ENCODE measurements at regions not wholly inside any gene's neighbourhood (a gene's known extent, or its start where the extent isn't known, plus 50 kb on each side); places are given as distances from the start of the nearest gene placed in this dataset.

- H3K4me2 ChIP-seq (ENCODE audit: low read length): no peak overlapping the region
- no peaks in the 10 kb centered on the region for H4K20me1 ChIP-seq (ENCODE audit: control insufficient read depth, insufficient read depth, low read depth, low read length)
- H3K27me3 ChIP-seq (ENCODE audit: control insufficient read depth, low read length): peaks cover 7% of the 10 kb centered on the region; the same call in 1 of the 2 replicates
- no peaks in the 10 kb centered on the region for H3K36me3 ChIP-seq (ENCODE audit: control insufficient read depth, low read length)
- no peaks in the 10 kb centered on the region for H3K79me2 ChIP-seq (ENCODE audit: control insufficient read depth, low read length)
- TF ChIP-seq EZH2phosphoT487 (IDR thresholded peaks at IDR 0.05; ENCODE audit: borderline replicate concordance, low read length): no peak
- no peak for TF ChIP-seq CTCF (IDR thresholded peaks at IDR 0.05; ENCODE audit: low read depth, low read length, poor library complexity, severe bottlenecking)
- no peak overlapping the region for H3K4me3 ChIP-seq (ENCODE audit: low read length)
- H3F3A ChIP-seq (ENCODE audit: control insufficient read depth, insufficient read depth): no peaks in the 10 kb centered on the region
- H3K27ac ChIP-seq (ENCODE audit: low read depth, low read length): no peak overlapping the region
- no peaks in the 10 kb centered on the region for H3K9me3 ChIP-seq (ENCODE audit: control insufficient read depth, insufficient read depth, low read length)
- no peaks in the 10 kb centered on the region for H3K4me1 ChIP-seq (ENCODE audit: control insufficient read depth, low read length)
- H3K9me2 ChIP-seq (replicated peaks; ENCODE audit: control insufficient read depth, low read length): no peaks in the 10 kb centered on the region
Observed at GRCh38 chr1:4562321-4562720, 92.1 kb upstream of the AJAP1 start.

- H3K27me3 ChIP-seq (ENCODE audit: control insufficient read depth, low read length): peaks cover 7% of the 10 kb centered on the region; the same call in 1 of the 2 replicates
- TF ChIP-seq CTCF (IDR thresholded peaks at IDR 0.05; ENCODE audit: low read depth, low read length, poor library complexity, severe bottlenecking): no peak
- no peak for TF ChIP-seq EZH2phosphoT487 (IDR thresholded peaks at IDR 0.05; ENCODE audit: borderline replicate concordance, low read length)
- no peak overlapping the region for H3K4me3 ChIP-seq (ENCODE audit: low read length)
- no peaks in the 10 kb centered on the region for H3K4me1 ChIP-seq (ENCODE audit: control insufficient read depth, low read length)
- H3K9me3 ChIP-seq (ENCODE audit: control insufficient read depth, insufficient read depth, low read length): no peaks in the 10 kb centered on the region
- no peaks in the 10 kb centered on the region for H3F3A ChIP-seq (ENCODE audit: control insufficient read depth, insufficient read depth)
- H3K79me2 ChIP-seq (ENCODE audit: control insufficient read depth, low read length): no peaks in the 10 kb centered on the region
- no peaks in the 10 kb centered on the region for H3K9me2 ChIP-seq (replicated peaks; ENCODE audit: control insufficient read depth, low read length)
- no peaks in the 10 kb centered on the region for H4K20me1 ChIP-seq (ENCODE audit: control insufficient read depth, insufficient read depth, low read depth, low read length)
- H3K27ac ChIP-seq (ENCODE audit: low read depth, low read length): no peak overlapping the region
- no peaks in the 10 kb centered on the region for H3K36me3 ChIP-seq (ENCODE audit: control insufficient read depth, low read length)
- H3K4me2 ChIP-seq (ENCODE audit: low read length): no peak overlapping the region
Observed at GRCh38 chr1:4563586-4563985, 90.8 kb upstream of the AJAP1 start.

- no peak for TF ChIP-seq CTCF (IDR thresholded peaks at IDR 0.05; ENCODE audit: low read depth, low read length, poor library complexity, severe bottlenecking)
- TF ChIP-seq EZH2phosphoT487 (IDR thresholded peaks at IDR 0.05; ENCODE audit: borderline replicate concordance, low read length): no peak
- Histone ChIP-seq H3K36me3 (ENCODE audit: control insufficient read depth, low read length) (no peaks in the 10 kb centered on the region), H3K9me2 (replicated peaks; ENCODE audit: control insufficient read depth, low read length) (no peaks in the 10 kb centered on the region), H3K4me1 (ENCODE audit: control insufficient read depth, low read length) (no peaks in the 10 kb centered on the region), H3K27ac (ENCODE audit: low read depth, low read length) (no peak overlapping the region), H3K79me2 (ENCODE audit: control insufficient read depth, low read length) (no peaks in the 10 kb centered on the region), H3F3A (ENCODE audit: control insufficient read depth, insufficient read depth) (no peaks in the 10 kb centered on the region), H3K4me3 (ENCODE audit: low read length) (no peak overlapping the region), H3K4me2 (ENCODE audit: low read length) (no peak overlapping the region), H3K27me3 (ENCODE audit: control insufficient read depth, low read length) (peaks cover 7% of the 10 kb centered on the region; the same call in 1 of the 2 replicates), H3K9me3 (ENCODE audit: control insufficient read depth, insufficient read depth, low read length) (no peaks in the 10 kb centered on the region), H4K20me1 (ENCODE audit: control insufficient read depth, insufficient read depth, low read depth, low read length) (no peaks in the 10 kb centered on the region)
Observed at GRCh38 chr1:4564051-4564450, 90.4 kb upstream of the AJAP1 start.

All from DOHH2 (cell line).